HG03469 (cell line): ENCODE measurements at regions not wholly inside any gene's neighbourhood (a gene's known extent, or its start where the extent isn't known, plus 50 kb on each side); places are given as distances from the start of the nearest gene placed in this dataset.
"Not testable (repeated sequence)": the region's sequence is repeated elsewhere in the genome, so short reads cannot be mapped to it uniquely, and the experiment has no call there.

Experiments used
- ATAC-seq: cut with Tn5 transposase; IDR thresholded peaks from one replicate; pipeline ENCODE4 v1.9.1; 2021; ENCODE audit warnings: mild to moderate bottlenecking, moderate library complexity, moderate number of reproducible peaks; ENCODE audit not compliant: unreplicated experiment

DNA sequence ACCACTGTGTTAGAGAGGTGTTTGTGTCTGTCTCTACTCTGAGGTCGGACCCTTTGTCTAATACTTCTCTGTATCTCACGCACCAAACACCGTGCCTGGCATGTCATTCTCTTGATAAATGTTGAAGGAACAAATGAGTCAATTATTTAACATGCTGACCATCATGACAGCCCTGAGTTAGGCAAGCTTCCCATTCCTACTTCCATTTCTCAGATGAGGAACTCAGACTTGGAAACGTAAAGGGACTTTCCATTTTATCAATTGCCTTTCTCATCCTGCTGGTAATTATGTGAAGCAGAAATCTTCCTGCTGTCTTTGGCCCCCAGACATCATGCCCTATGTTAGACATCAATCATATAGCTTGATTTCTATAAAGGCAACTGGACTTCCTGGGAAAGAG, 227.0 kb upstream of the ECI2 start:
- no peak for ATAC-seq

- ATAC-seq = no peak
Measured at GRCh38 chr6:4360920-4361319, 225.5 kb upstream of the ECI2 start.

- no peak for ATAC-seq
Measured at GRCh38 chr6:4359108-4359730, 223.8 kb upstream of the ECI2 start.

DNA sequence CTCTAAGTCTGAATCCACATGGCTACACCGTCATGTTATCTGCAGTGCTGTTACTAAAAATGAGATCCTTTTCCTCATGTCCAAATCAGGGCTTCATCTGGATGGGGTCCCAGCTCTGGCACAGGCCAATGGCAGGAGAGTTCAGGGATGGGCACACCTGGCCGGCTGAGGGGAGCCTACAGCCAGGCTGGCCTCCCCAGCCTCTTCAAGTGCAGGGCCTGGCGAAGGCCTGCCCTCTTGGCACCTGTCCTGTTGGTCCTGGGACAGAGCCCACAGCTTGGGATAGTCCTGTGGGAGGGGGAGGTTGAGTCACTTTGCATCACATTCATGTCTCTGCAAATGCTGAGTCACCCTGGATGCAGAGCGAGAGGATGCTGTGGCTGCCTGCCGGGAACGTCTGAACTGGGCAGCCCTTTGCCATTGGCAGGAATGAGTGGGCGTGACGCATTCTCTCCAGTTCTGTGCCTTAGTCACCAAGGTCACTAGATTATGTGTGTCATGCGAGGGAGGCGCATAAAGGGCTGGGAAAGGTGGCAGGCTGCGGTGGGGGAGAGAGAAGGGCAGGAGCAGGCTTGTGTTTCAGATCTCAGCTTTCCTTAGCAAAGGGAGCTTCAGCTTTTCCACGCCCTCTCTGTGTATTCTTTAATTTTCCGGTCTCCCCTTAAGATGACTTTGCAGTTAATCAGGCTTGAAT, 223.2 kb upstream of the ECI2 start:
- no peak for ATAC-seq

- not testable (repeated sequence) for ATAC-seq
Measured at GRCh38 chr6:4357660-4358152, 222.3 kb upstream of the ECI2 start.

DNA sequence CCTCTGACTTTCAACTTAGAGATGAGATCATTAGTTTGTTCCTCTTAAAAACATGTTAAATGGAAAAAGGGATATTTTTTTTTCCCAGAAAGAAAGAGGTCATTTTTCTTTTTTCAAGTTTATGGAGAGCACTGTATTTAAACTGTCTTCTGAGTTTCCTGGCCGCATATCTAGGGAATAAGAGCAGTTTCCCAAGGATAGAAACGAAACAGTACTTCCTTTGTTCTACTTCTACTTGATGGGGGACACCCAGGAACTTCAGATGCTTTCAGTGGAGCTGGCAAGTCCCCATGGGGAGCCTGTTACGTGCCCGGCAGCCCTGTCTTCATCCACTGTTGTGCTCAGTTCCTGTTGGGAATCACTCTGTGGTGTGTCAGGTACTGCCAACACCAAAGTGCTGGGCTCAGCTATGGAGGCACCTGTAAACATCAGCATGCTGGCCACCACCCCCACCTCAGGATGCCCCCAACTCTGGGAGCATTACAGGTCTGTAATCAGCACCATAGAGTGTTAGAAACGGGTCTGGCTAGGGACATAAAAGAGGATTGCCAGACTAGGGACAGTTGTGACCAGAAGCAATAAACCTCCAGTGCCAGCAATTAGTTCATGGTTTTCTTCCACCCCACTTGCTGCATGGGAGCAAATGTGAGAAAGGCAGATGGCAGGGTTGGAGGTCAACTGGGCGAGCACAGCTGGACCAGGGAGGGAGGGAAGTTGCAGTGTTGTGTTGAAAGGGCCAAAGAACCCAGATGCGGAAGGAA, 221.7 kb upstream of the ECI2 start:
- ATAC-seq = no peak

- no peak for ATAC-seq
Measured at GRCh38 chr6:4355241-4355640, 219.9 kb upstream of the ECI2 start.

GRCh38 chr6:4354181-4354580, 218.8 kb upstream of the ECI2 start:
- no peak for ATAC-seq

- no peak for ATAC-seq
Measured at GRCh38 chr6:4352731-4353130, 217.4 kb upstream of the ECI2 start.

GRCh38 chr6:4352322-4352669, 216.9 kb upstream of the ECI2 start:
- no peak for ATAC-seq

- ATAC-seq = no peak
Measured at GRCh38 chr6:4351520-4352321, 216.3 kb upstream of the ECI2 start.

GRCh38 chr6:4350567-4351519, 215.5 kb upstream of the ECI2 start:
- no peak for ATAC-seq

GRCh38 chr6:4349931-4350330, 214.6 kb upstream of the ECI2 start:
- ATAC-seq = no peak

DNA sequence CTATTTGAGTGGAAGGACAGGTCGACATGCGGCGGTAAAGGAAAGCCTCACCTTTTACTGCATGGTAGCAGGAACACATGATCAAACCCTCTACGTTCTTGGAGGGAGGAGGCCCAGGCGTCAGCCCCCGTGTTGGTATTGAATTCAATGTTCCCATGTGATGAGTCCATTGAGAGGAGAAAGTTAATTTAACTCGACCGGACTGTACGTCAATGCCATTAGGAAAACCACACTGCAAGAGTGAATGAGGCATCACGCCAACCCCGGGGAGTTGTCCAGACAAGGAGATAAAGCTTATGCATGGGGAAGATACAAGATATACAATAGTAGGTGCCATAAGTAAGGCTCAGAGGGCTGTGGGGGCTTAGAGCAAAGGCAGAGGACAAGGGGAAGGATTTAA, 213.9 kb upstream of the ECI2 start:
- no peak for ATAC-seq

GRCh38 chr6:4348462-4349112, 213.2 kb upstream of the ECI2 start:
- no peak for ATAC-seq

GRCh38 chr6:4347877-4348276, 212.5 kb upstream of the ECI2 start:
- no peak for ATAC-seq

DNA sequence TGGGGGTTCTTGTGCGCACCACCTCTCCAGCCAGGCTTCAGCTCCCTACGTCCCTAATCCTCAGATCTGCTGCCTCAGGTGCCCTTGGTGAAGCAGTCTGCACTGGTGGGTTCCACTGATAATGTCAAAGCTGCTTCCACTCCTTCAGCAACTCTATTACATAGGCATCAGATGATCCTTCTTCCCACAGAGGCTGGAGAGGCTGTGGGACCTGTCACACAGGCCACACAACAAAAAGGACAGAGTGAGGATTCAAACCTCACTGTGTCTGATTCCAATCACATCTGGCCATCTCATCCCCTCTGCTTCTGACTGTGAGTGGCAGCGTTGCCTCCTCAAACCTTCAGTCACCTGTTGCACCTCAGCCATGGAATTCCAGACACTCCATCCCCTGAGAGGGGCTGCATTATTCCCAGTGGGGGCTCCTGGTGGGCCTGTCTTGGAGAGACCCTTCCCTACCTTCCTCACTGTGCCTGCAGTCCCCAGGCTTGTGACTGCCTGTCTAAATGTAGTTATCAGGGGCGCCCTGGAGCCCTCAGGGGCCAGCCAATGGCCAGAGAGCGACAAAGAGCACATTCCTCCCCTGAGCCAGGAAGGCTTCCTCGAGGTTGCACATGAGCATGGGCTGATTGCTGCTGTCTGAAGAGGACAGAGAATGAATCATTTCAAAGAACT, 211.4 kb upstream of the ECI2 start:
- no peak for ATAC-seq

GRCh38 chr6:4345543-4345942, 210.2 kb upstream of the ECI2 start:
- ATAC-seq = no peak

- ATAC-seq = no peak
Measured at GRCh38 chr6:4344317-4344899, 209.0 kb upstream of the ECI2 start.
